Gastrocnemius medialis (tissue), 4 donors: ENCODE measurements at regions not wholly inside any gene's neighbourhood (a gene's known extent, or its start where the extent isn't known, plus 50 kb on each side); places are given as distances from the start of the nearest gene placed in this dataset.

Source experiments
- ATAC-seq, 2 donors: fragments of 150-250 bp; one replicate each; pipeline ENCODE4 v1.9.1; 2016
- DNase-seq, 2 donors: peaks; one replicate each; pipeline ENCODE4 v3.0.0-alpha.2; 2019
- H3K27ac ChIP-seq, 4 donors: fragments of 200-600 bp; sonication (generic); 1 replicate in 1 of 4; 2 replicates in 3 of 4; pipeline ENCODE4 v1.5.1; 2016 to 2018; ENCODE audit warnings: mild to moderate bottlenecking in 2 of 4, moderate library complexity in 1 of 4
- H3K27me3 ChIP-seq, 3 donors: fragments of 200-600 bp; sonication (generic) in 2 of 3; 1 replicate in 1 of 3; 2 replicates in 2 of 3; pipeline versions ENCODE4 v1.5.1 to v1.6.0; 2016 to 2019; ENCODE audit warnings: mild to moderate bottlenecking in 1 of 3, moderate library complexity in 1 of 3
- H3K36me3 ChIP-seq, 2 donors: fragments of 200-600 bp; sonication (generic) in 1 of 2; one replicate each; pipeline ENCODE4 v1.5.1; 2017 to 2018
- H3K4me1 ChIP-seq, 2 donors: fragments of 200-600 bp; sonication (generic) in 1 of 2; one replicate each; pipeline ENCODE4 v1.5.1; 2016 to 2017; ENCODE audit warnings: mild to moderate bottlenecking in 2 of 2
- H3K4me3 ChIP-seq, 4 donors: fragments of 200-600 bp; sonication (generic) in 3 of 4; 1 replicate in 1 of 4; 2 replicates in 3 of 4; pipeline ENCODE4 v1.5.1; 2016 to 2019; ENCODE audit warnings: mild to moderate bottlenecking in 2 of 4
- H3K9me3 ChIP-seq, 3 donors: fragments of 200-600 bp; sonication (generic) in 2 of 3; 1 replicate in 1 of 3; 2 replicates in 2 of 3; pipeline ENCODE4 v1.5.1; 2016 to 2019
- CTCF ChIP-seq, 5 experiments: fragments of 450-650 bp in 3 of 5; fragments of 200-600 bp in 2 of 5; sonication (generic) in 2 of 5; IDR thresholded peaks in 4 of 5; conservative IDR thresholded peaks in 1 of 5; 1 replicate in 4 of 5; 2 replicates in 1 of 5; pipeline ENCODE4 v1.5.1; 2016 to 2019; ENCODE audit warnings: antibody characterized with exemption in 5 of 5, mild to moderate bottlenecking in 3 of 5, moderate library complexity in 3 of 5
- POLR2A ChIP-seq, 2 donors: fragments of 450-650 bp; IDR thresholded peaks; one replicate each; pipeline ENCODE4 v1.6.1; 2017; ENCODE audit warnings: antibody characterized with exemption in 2 of 2, mild to moderate bottlenecking in 2 of 2, moderate library complexity in 2 of 2
- in situ Hi-C, 4 donors: fragments of 200-750 bp; cut with MboI; loops; one replicate each; pipeline versions ENCODE4 v1.15.0 to v1.8.0; 2017; ENCODE audit warnings: low sequenced_read_pairs in 4 of 4
- intact Hi-C: fragments of 100-400 bp; cut with DNase I; formaldehyde crosslinking; loops from one replicate; pipeline ENCODE4 v1.15.1; 2023; ENCODE audit warnings: low total_unique reads

DNA sequence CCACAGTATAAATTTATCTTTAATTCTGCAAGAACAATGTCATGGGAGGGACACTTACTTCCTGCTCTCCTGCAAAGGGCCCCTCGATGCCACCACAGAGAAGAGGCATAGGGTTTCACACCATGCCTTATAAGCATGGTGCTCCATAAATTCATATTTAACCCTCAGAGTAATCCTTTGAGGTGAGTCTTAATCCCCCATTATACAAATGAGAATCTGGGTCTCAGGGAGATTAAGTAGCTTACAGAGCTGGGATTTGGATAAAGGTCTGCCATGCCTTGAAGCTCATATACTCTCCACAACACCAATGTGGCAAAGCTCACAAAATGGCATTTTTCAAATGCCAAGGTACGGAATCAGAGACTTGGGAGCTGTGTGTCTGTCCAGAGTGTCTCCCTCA is 268.5 kb upstream of the CCL2 start:
- H3K4me1 ChIP-seq: peaks cover 0 to 39% of the 10 kb centered on the region in 2 donors
- ATAC-seq (no peak), DNase-seq (no peak)
- no peaks in the 10 kb centered on the region for H3K27me3 ChIP-seq
- H3K36me3 ChIP-seq: no peaks in the 10 kb centered on the region
- H3K4me3 ChIP-seq: no peak overlapping the region
- intact Hi-C loops: no loop called here
- peak overlapping the region in 1 of 4 donors; percentile 76 for H3K27ac ChIP-seq
- no peaks in the 10 kb centered on the region for H3K9me3 ChIP-seq
- TF ChIP-seq POLR2A (IDR thresholded peaks at IDR 0.05): no peak
- no peak for TF ChIP-seq CTCF (IDR thresholded peaks at IDR 0.05 in 4 of 5, conservative IDR thresholded peaks at IDR 0.05 in 1 of 5)
- in situ Hi-C loops: no loop called here

DNA sequence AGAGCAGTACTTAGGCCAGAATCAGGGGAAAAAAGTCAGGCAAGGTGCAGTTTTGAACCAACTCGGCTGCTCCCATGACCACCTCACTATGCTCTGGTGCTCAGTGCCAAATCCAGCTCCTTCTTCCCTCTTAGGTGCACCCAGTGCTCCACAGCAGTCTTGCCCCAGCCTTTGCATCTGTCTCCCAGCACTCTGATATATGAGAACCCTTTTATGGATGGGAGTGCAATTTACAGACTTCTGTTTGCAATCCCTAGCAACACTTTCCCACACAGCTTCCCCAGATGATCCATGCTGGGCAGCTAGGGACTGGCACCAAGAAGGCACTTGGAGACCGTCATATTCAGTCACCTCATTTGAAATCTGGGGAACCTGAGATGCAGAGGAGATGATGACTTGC is 267.9 kb upstream of the CCL2 start:
- intact Hi-C loops: no loop called here
- no peaks in the 10 kb centered on the region for H3K27me3 ChIP-seq
- H3K36me3 ChIP-seq: no peaks in the 10 kb centered on the region
- H3K9me3 ChIP-seq: no peaks in the 10 kb centered on the region
- peak overlapping the region in 1 of 4 donors; percentile 76 for H3K27ac ChIP-seq
- ATAC-seq (peak in 1 of 2 donors; percentile 27), DNase-seq (no peak)
- peaks cover 0 to 34% of the 10 kb centered on the region in 2 donors for H3K4me1 ChIP-seq
- H3K4me3 ChIP-seq: no peak overlapping the region
- TF ChIP-seq CTCF (IDR thresholded peaks at IDR 0.05 in 4 of 5, conservative IDR thresholded peaks at IDR 0.05 in 1 of 5) (no peak), POLR2A (IDR thresholded peaks at IDR 0.05) (no peak)
- in situ Hi-C loops: no loop called here

- no peak overlapping the region for H3K4me3 ChIP-seq
- DNase-seq (no peak), ATAC-seq (no peak)
- intact Hi-C loops (no loop called here), in situ Hi-C loops (no loop called here)
- H3K9me3 ChIP-seq: no peaks in the 10 kb centered on the region
- TF ChIP-seq CTCF (IDR thresholded peaks at IDR 0.05 in 4 of 5, conservative IDR thresholded peaks at IDR 0.05 in 1 of 5) (no peak), POLR2A (IDR thresholded peaks at IDR 0.05) (no peak)
- no peaks in the 10 kb centered on the region for H3K36me3 ChIP-seq
- peaks cover 0 to 23% of the 10 kb centered on the region in 2 donors for H3K4me1 ChIP-seq
- no peaks in the 10 kb centered on the region for H3K27me3 ChIP-seq
- no peak overlapping the region for H3K27ac ChIP-seq
Measured at GRCh38 chr17:33989361-33990148, 265.5 kb upstream of the CCL2 start.

DNA sequence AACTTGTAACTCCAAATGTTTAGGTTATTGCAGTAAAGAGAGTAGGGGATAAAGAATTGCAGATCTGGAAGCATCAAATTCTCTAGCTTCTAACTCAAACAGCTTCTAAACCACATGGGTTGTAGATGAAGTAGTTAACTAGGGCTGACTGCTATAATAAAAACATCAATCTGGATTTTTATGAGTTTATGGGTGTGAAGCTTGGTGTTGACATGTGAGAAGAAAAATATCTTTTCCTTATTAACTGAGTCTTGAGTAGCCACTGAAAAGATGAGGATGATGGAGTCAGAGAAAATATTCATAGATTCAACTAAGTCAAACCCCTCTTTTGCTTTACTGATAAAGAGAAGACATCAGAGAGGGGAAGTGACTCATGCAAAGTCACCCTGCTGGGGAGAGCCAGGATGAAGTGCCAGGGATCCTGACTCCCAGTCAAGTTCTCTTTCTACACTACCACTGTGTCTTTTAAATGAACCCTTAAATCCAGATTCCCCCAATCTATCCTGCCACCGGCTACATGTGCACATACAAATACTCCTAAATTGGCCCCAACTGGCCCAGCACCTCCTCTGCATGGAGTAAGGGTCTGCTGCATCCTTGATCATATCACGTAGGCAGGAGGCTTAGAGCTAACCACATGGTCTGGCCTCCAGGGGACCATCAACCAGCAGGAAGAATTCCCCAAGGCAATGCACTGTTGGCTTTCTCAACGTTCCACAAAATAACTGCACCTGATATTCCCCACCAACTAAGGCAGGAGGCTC is 264.0 kb upstream of the CCL2 start:
- TF ChIP-seq POLR2A (IDR thresholded peaks at IDR 0.05): no peak
- TF ChIP-seq CTCF (IDR thresholded peaks at IDR 0.05 in 4 of 5, conservative IDR thresholded peaks at IDR 0.05 in 1 of 5): no peak
- H3K27ac ChIP-seq: no peak overlapping the region
- no peak overlapping the region for H3K4me3 ChIP-seq
- no peaks in the 10 kb centered on the region for H3K9me3 ChIP-seq
- no peak for DNase-seq
- ATAC-seq: no peak
- no peaks in the 10 kb centered on the region for H3K27me3 ChIP-seq
- intact Hi-C loops: no loop called here
- no peaks in the 10 kb centered on the region for H3K36me3 ChIP-seq
- in situ Hi-C loops: no loop called here
- H3K4me1 ChIP-seq: peaks cover 0 to 18% of the 10 kb centered on the region in 2 donors
